Sciatic nerve (tissue), 2 donors: ENCODE measurements at regions not wholly inside any gene's neighbourhood (a gene's known extent, or its start where the extent isn't known, plus 50 kb on each side); places are given as distances from the start of the nearest gene placed in this dataset.

ENCODE experiments used
- ATAC-seq: fragments of 200-7000 bp; cut with Tn5 transposase; one replicate; pipeline ENCODE4 v1.9.1; 2020; ENCODE audit warnings: mild to moderate bottlenecking, moderate library complexity
- DNase-seq: peaks from one replicate; pipeline ENCODE4 v3.0.0-alpha.2; 2020; ENCODE audit warnings: low spot score
- intact Hi-C: fragments of 100-400 bp; cut with DNase I; formaldehyde crosslinking; loops from one replicate; pipeline ENCODE4 v1.14.2; 2022
- donor health status: DM: no; HTN: no; CAD: no.
- donor health status: DM: no; HTN: no; CAD: no.

DNA sequence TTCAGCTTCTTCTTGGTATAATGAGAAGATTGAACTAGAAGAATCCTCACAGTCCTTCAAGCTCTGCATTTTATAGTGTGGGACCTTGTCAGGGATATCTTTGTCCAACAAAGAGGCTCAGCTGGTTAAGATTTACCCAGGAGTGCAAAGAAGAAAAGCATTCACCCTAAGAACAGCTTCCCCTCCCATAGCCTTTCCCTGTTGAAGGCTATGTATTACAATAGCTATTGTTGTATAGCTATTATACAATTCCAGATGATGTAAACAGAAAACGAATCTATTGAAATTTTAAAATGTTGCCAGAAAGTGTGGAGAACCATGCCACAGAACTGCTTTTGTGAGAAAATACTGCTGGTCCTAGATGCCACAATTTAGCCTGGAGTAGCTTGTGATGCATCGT is 85.5 kb upstream of the CNKSR3 start:
- no peak for DNase-seq
- intact Hi-C loops: no loop called here
- no peak for ATAC-seq

DNA sequence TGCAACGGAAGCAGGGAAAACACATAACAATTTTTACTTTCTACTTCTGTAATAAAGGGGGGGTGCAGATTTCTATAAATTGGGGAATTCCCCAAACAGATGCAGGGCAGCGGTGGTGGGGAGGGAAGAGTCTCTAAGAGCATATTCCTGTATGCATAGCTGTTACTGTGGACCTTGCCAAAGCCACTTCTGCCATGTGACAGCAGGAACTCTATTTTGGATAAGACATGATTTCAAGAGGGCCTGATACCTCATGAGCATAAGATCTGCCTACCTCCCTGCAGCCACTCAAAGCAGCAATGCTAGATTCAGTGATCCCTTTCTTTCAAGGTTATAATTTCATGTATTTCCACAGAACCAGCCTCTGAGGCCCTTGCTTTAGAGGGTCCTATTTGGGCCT is 86.2 kb upstream of the CNKSR3 start:
- ATAC-seq (no peak), DNase-seq (no peak)
- intact Hi-C loops: no loop called here

DNA sequence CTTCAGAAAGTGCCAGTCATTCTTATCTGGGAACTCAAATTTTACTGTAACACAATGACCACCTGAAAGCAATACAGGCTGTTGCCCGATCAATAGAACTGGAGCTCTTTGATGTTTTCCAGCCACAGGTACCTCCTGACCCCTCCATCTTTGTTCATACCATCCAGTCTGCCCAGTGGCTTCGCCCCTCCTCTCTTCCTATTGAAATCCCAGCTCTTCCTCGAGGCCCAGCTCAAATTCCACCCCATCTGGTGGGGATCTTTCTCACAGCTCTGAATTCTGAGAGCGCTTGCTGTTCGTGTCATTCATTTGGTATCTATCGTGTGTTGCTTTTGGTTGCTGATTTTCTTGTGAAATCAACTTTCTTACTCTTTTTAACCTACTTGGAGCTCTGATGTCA is 87.9 kb upstream of the CNKSR3 start:
- ATAC-seq (no peak), DNase-seq (no peak)
- intact Hi-C loops: no loop called here

GRCh38 chr6:154602296-154602695 is 91.8 kb upstream of the CNKSR3 start:
- DNase-seq: no peak
- no peak for ATAC-seq
- intact Hi-C loops: no loop called here

DNA sequence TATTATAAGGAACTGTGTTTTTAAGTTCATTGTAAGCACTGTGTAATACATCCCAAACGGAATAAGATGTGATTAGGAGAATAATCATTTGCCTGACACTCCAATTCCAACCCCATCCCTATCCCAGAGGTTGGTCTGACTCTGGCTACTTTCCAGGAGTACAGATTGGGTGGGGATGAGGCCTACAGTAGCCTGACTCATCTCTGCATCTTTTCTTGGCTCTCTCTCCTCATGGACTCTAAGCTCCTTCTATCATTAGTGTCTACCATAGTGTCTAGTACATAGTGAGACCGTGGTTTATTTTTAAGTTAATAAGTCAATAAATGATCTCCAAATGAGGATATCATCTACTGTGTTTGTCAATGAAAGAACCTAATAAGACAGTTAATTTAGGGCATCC is 92.2 kb upstream of the CNKSR3 start:
- intact Hi-C loops: no loop called here
- ATAC-seq (no peak), DNase-seq (no peak)

GRCh38 chr6:154604119-154604518 is 93.6 kb upstream of the CNKSR3 start:
- intact Hi-C loops: no loop called here
- DNase-seq (no peak), ATAC-seq (no peak)

DNA sequence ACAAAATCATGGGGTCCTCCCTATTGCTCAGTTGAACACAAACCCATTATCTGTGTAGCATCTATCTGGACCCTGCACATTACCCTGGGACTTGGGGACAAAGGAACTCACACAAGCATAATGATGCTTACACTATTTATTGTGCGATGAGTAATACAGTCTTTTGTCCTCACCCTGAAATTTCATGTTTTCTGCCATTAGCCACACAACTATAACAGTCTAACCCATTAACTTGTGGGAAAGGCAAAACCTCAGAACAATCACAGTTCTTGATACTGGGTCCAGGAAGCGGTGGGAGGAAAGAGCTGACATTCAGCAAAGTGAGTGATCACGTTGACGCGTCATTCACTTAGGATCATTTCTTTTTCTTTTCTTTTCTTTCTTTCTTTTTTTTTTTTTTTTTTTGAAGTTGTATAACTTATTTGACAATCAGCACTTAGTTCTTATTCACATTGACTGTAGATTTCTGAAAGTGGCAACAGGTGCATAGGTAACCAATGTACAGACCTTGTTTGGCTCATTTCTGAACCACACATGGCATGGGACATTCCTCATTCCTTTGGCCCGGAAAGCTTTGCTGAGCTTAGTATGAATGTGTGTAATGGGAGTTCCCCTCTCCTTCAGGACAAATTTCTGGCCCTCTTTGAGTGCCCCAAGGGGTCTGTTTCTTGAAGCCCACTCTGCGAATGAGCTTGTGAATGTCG is 94.8 kb upstream of the CNKSR3 start:
- intact Hi-C loops: no loop called here
- ATAC-seq: no peak
- DNase-seq: no peak

GRCh38 chr6:154605882-154606370 is 95.4 kb upstream of the CNKSR3 start:
- DNase-seq: no peak
- intact Hi-C loops: no loop called here
- no peak for ATAC-seq

DNA sequence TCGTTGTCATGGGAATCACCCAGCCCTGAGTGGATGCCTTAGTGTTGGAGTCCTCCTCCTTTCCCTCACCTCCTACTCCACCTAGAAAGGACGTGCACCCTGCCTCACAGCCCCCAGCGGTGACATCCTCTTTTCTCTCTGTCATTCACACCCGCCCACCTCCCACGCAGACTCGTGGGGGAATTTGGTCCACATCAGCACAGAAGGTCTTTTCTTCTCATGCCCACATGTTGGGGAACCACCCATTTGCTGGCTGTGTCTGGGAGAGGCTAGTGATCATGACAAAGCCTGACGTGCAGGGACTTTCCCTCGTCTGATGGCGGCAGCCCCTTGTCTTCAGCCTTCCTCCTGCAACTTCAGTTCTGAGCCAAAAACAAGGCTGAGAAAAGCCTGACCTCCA is 96.0 kb upstream of the CNKSR3 start:
- ATAC-seq (peak; percentile 38), DNase-seq (peak; percentile 60)
- intact Hi-C loops: no loop called here

DNA sequence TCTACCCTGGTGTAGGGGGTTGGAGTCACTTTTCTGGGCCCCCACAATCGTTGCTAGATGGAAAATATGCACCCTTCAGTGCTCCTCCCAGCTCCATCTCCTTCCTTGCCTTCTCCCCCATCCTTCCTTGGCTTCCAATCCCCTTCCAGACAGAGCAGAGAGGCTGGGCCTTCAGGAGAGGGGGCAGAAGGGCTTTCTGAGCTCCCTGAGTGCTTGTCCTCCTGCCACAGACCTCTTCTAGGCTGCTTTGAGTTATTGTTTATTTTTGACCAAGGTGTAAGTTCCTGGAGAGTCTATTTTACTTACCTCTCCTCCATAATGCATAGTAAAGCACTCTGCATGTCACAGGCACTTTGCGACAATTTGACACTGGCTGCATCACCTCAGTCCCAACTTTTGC is 96.4 kb upstream of the CNKSR3 start:
- DNase-seq (no peak), ATAC-seq (no peak)
- intact Hi-C loops: no loop called here

- DNase-seq (no peak), ATAC-seq (no peak)
- intact Hi-C loops: no loop called here
Observed at GRCh38 chr6:154611241-154611640, 100.8 kb upstream of the CNKSR3 start.

DNA sequence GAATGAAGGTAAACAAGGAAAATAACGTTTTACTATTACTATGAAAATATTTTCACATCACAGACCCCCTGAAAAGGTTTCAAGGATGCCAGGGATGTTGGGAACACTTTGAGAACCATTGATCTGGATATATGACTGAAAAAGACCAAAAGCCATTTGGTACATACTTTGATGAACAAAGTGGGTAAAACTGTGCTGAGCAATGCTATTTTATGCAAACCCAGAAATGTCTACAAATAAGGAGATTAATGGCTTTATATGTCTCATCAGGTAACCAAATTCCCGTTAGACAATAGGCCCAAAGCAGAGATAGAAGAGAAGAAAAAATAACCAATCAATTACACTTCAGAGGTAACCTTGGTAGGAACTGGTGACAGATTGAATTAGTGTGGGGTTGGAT is 101.4 kb upstream of the CNKSR3 start:
- DNase-seq (no peak), ATAC-seq (no peak)
- intact Hi-C loops: no loop called here

- intact Hi-C loops: no loop called here
- DNase-seq: no peak
- ATAC-seq: no peak
Observed at GRCh38 chr6:154613137-154613676, 102.7 kb upstream of the CNKSR3 start.

DNA sequence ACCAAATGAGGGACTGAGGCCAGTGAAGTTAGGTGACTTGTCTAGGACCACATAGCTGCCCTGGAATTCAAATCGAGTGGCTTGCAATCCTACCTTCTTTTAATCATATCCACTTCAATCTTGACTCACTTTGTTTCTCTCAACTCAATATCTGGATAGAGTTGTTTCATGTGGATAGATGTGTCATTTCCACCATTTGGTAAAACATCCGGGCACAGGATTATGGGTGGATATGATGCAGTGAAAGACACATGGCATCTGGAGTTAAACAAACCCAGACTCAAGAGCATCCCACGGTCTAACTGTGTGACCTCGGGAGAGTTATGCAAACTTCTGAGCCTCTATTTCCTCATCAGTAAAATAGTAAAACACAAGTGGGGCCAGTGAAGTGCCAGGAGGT is 103.6 kb upstream of the CNKSR3 start:
- ATAC-seq (no peak), DNase-seq (no peak)
- intact Hi-C loops: no loop called here

DNA sequence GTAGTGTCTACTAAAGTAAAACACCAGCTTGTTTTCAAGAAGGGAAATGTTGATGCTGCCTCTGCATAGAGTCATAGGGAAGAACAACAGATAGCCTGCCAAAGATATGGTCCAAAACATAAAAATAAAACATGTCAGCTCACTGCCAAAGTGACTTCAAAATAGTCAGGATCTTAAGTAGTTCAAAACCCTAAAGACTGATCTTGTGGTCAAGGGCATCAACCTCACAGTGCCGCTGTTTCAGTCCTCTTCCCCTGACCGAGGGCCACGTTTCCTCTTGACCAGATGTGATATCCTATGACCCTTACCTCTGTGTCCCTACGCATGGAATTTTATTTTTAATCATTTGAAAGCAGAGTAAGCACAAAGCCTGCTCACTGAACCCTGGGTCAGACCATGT is 104.2 kb upstream of the CNKSR3 start:
- no peak for ATAC-seq
- no peak for DNase-seq
- intact Hi-C loops: no loop called here

GRCh38 chr6:154615483-154616025 is 105.1 kb upstream of the CNKSR3 start:
- peak; percentile 74 for ATAC-seq
- intact Hi-C loops: no loop called here
- peak; percentile 76 for DNase-seq

- ATAC-seq: no peak
Observed at GRCh38 chr6:154617175-154617574, 106.7 kb upstream of the CNKSR3 start.

GRCh38 chr6:154619146-154619545 is 108.7 kb upstream of the CNKSR3 start:
- peak; percentile 57 for ATAC-seq
- intact Hi-C loops: no loop called here
- DNase-seq: no peak

More at GRCh38 chr6:154617175-154617574, 106.7 kb upstream of the CNKSR3 start:
- DNase-seq: no peak
- intact Hi-C loops: no loop called here

DNA sequence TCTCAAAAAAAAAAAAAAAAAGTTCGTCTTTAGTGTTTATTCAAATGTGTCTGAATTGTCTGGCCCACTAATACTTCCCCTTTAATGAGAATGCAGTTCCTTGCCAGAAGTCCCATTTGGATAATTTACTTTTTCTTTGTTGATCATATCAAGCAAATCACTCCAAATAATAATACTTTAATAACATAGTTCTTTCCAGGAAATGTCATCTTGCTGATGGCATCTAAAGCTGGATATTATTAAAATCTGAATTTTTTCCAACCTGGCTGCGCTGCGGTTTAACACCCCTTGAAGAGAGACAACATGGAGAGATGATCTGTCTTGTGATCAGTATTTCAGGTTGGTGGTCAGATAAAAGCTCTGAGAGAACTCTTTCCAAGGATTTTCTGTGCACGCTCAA is 111.2 kb upstream of the CNKSR3 start:
- ATAC-seq (no peak), DNase-seq (no peak)
- intact Hi-C loops: no loop called here

DNA sequence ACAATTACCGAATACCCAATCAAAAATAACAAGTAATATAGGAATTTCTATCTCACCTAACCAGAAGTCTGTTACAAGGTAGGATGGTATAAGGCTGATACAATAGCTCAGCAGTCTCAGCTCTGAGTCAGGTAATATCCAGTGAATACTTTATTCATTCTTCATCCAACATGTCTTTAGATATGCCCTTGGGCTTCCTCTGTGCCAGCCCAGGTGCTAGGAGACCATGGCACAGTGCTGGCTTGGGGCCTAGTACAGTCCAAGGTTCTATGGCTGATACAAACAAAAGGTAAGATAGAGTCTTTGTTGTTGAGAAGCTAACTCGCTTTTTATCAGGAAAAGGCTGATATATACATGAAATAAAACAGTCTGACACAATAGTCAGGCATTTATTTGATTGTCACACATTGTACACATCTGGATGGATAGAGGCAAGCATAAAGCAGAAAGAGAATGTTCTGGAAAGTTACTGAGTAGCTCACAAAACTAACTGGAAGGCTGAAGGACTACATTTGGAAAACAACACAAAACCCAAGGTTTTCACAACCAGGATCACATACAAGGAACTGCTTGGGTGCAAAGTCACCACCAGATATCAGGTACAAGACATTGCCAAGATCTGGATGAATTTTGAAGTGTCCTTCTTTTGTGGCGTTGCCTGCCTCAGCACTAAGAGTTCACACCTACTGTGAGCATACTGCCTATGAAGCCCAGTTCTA is 110.4 kb upstream of the SCAF8 start:
- DNase-seq (no peak), ATAC-seq (no peak)
- intact Hi-C loops: no loop called here
